IPS-11a (cell line): ENCODE measurements at regions not wholly inside any gene's neighbourhood (a gene's known extent, or its start where the extent isn't known, plus 50 kb on each side); places are given as distances from the start of the nearest gene placed in this dataset.

ENCODE experiments used
- H3K4me3 ChIP-seq: one replicate; pipeline ENCODE4 v1.5.1; 2013; ENCODE audit warnings: low read depth, low read length, control low read depth

GRCh38 chr3:43783987-43784639 is 93.4 kb downstream of the ABHD5 start:
- no peak overlapping the region for H3K4me3 ChIP-seq

GRCh38 chr3:43784640-43785011 is 93.9 kb downstream of the ABHD5 start:
- no peak overlapping the region for H3K4me3 ChIP-seq

- H3K4me3 ChIP-seq: no peak overlapping the region
These were observed 94.8 kb downstream of the ABHD5 start for GRCh38 chr3:43785551-43785950.

GRCh38 chr3:43786102-43786501 is 95.4 kb downstream of the ABHD5 start:
- H3K4me3 ChIP-seq: no peak overlapping the region

GRCh38 chr3:43786526-43787305 is 96.0 kb downstream of the ABHD5 start:
- no peak overlapping the region for H3K4me3 ChIP-seq

GRCh38 chr3:43787330-43787729 is 96.6 kb downstream of the ABHD5 start:
- H3K4me3 ChIP-seq: no peak overlapping the region

- H3K4me3 ChIP-seq: no peak overlapping the region
These were observed 98.3 kb downstream of the ABHD5 start for GRCh38 chr3:43789028-43789427.

GRCh38 chr3:43790060-43790459 is 99.3 kb downstream of the ABHD5 start:
- no peak overlapping the region for H3K4me3 ChIP-seq

GRCh38 chr3:43790476-43790875 is 99.7 kb downstream of the ABHD5 start:
- no peak overlapping the region for H3K4me3 ChIP-seq

- H3K4me3 ChIP-seq: no peak overlapping the region
These were observed 100.5 kb downstream of the ABHD5 start for GRCh38 chr3:43791246-43791645.

- no peak overlapping the region for H3K4me3 ChIP-seq
These were observed 102.2 kb downstream of the ABHD5 start for GRCh38 chr3:43792904-43793303.

GRCh38 chr3:43793648-43794372 is 103.1 kb downstream of the ABHD5 start:
- no peak overlapping the region for H3K4me3 ChIP-seq

GRCh38 chr3:43794776-43795175 is 104.0 kb downstream of the ABHD5 start:
- H3K4me3 ChIP-seq: no peak overlapping the region

GRCh38 chr3:43795491-43795890 is 104.8 kb downstream of the ABHD5 start:
- H3K4me3 ChIP-seq: no peak overlapping the region

GRCh38 chr3:43796041-43796596 is 105.4 kb downstream of the ABHD5 start:
- no peak overlapping the region for H3K4me3 ChIP-seq

GRCh38 chr3:43797794-43798193 is 107.1 kb downstream of the ABHD5 start:
- no peak overlapping the region for H3K4me3 ChIP-seq

GRCh38 chr3:43810797-43811196 is 120.1 kb downstream of the ABHD5 start:
- H3K4me3 ChIP-seq: no peak overlapping the region

GRCh38 chr3:43814461-43814860 is 123.7 kb downstream of the ABHD5 start:
- H3K4me3 ChIP-seq: no peak overlapping the region

GRCh38 chr3:43816372-43816771 is 125.6 kb downstream of the ABHD5 start:
- H3K4me3 ChIP-seq: no peak overlapping the region

- no peak overlapping the region for H3K4me3 ChIP-seq
These were observed 126.3 kb downstream of the ABHD5 start for GRCh38 chr3:43817064-43817463.

- no peak overlapping the region for H3K4me3 ChIP-seq
These were observed 127.1 kb downstream of the ABHD5 start for GRCh38 chr3:43817825-43818224.

GRCh38 chr3:43818229-43818628 is 127.5 kb downstream of the ABHD5 start:
- H3K4me3 ChIP-seq: no peak overlapping the region
